Epithelial cell of proximal tubule (primary cell): ENCODE measurements at regions not wholly inside any gene's neighbourhood (a gene's known extent, or its start where the extent isn't known, plus 50 kb on each side); places are given as distances from the start of the nearest gene placed in this dataset.
"Not testable (repeated sequence)": the region's sequence is repeated elsewhere in the genome, so short reads cannot be mapped to it uniquely, and the experiment has no call there.

ENCODE experiments used
- DNase-seq: peaks from one replicate; pipeline ENCODE4 v3.0.0-alpha.2; 2011; ENCODE audit warnings: low read depth
- H3K4me3 ChIP-seq: 2 replicates; pipeline ENCODE4 v1.5.1; 2011; ENCODE audit warnings: low read depth, mild to moderate bottlenecking, low read length
- CTCF ChIP-seq: conservative IDR thresholded peaks from 2 replicates; pipeline ENCODE4 v1.5.1; 2012; ENCODE audit warnings: low read depth, mild to moderate bottlenecking, low read length

GRCh38 chr1:21385022-21385421 is 54.9 kb upstream of the NBPF3 start:
- no peak for TF ChIP-seq CTCF
- H3K4me3 ChIP-seq, result no peak overlapping the region
- no peak for DNase-seq

- H3K4me3 ChIP-seq, result no peak overlapping the region
- TF ChIP-seq CTCF, result no peak
- no peak for DNase-seq
These were observed 55.3 kb upstream of the NBPF3 start for GRCh38 chr1:21384620-21385019.

GRCh38 chr1:21383785-21384401 is 56.0 kb upstream of the NBPF3 start:
- no peak for DNase-seq
- TF ChIP-seq CTCF, result peak; percentile 14
- no peak overlapping the region for H3K4me3 ChIP-seq

- TF ChIP-seq CTCF, result no peak
- DNase-seq, result no peak
These were observed 58.6 kb upstream of the NBPF3 start for GRCh38 chr1:21381354-21381753.

GRCh38 chr1:21380147-21380546 is 59.8 kb upstream of the NBPF3 start:
- H3K4me3 ChIP-seq, DNase-seq: not testable (repeated sequence)

More at GRCh38 chr1:21381354-21381753, 58.6 kb upstream of the NBPF3 start:
- H3K4me3 ChIP-seq, result no peak overlapping the region

GRCh38 chr1:21379571-21379970 is 60.4 kb upstream of the NBPF3 start:
- no peak for TF ChIP-seq CTCF
- H3K4me3 ChIP-seq, result no peak overlapping the region
- no peak for DNase-seq

GRCh38 chr1:21378705-21379494 is 61.0 kb upstream of the NBPF3 start:
- H3K4me3 ChIP-seq, result no peak overlapping the region
- peak; percentile 83 for DNase-seq

More at GRCh38 chr1:21378705-21379494, 61.0 kb upstream of the NBPF3 start:
- TF ChIP-seq CTCF, result no peak
